K562 (cell line): ENCODE measurements at regions not wholly inside any gene's neighbourhood (a gene's known extent, or its start where the extent isn't known, plus 50 kb on each side); places are given as distances from the start of the nearest gene placed in this dataset.

ENCODE experiments used
- CEBPB ChIP-seq: fragments of 450-650 bp; IDR thresholded peaks from 2 replicates; pipeline ENCODE4 v1.6.1; 2016; ENCODE audit warnings: missing genetic modification characterization, missing compliant biosample characterization
- EZH2 ChIP-seq: IDR thresholded peaks from 2 replicates; pipeline ENCODE4 v1.6.1; 2012; ENCODE audit warnings: low read depth, mild to moderate bottlenecking, inconsistent platforms, low read length, borderline replicate concordance
- HNRNPH1 ChIP-seq: fragments of 200-400 bp; formaldehyde crosslinking; optimal IDR thresholded peaks from 2 replicates; pipeline ENCODE3; 2017; ENCODE audit warnings: low read depth, mild to moderate bottlenecking, low read length, moderate library complexity
- NBN ChIP-seq: fragments of 450-650 bp; IDR thresholded peaks from 2 replicates; pipeline ENCODE4 v1.6.1; 2016; ENCODE audit warnings: low read depth, mild to moderate bottlenecking
- NFE2 ChIP-seq: IDR thresholded peaks from 2 replicates; pipeline ENCODE4 v1.6.1; 2014; ENCODE audit warnings: antibody characterized with exemption, low read depth
- POLR2AphosphoS5 ChIP-seq: IDR thresholded peaks from 2 replicates; pipeline ENCODE4 v1.6.1; 2011; ENCODE audit warnings: mild to moderate bottlenecking, low read depth, low read length, moderate library complexity; ENCODE audit not compliant: control insufficient read depth, insufficient read depth
- ZNF143 ChIP-seq: sonication (generic); formaldehyde crosslinking; IDR thresholded peaks from 2 replicates; pipeline ENCODE4 v1.9.0; 2022; ENCODE audit warnings: mild to moderate bottlenecking, missing genetic modification reagents
- ZNF184 ChIP-seq: sonication (generic); formaldehyde crosslinking; IDR thresholded peaks from 2 replicates; pipeline ENCODE4 v1.5.0; 2020; ENCODE audit warnings: missing genetic modification reagents
- ZNF263 ChIP-seq: sonication (generic); formaldehyde crosslinking; IDR thresholded peaks from 2 replicates; pipeline ENCODE4 v1.8.0; 2022; ENCODE audit warnings: mild to moderate bottlenecking, missing genetic modification reagents, borderline replicate concordance
- ZNF584 ChIP-seq: fragments of 200-800 bp; sonication (Bioruptor generic); IDR thresholded peaks from 2 replicates; pipeline ENCODE4 v1.6.1; 2016; ENCODE audit warnings: low read depth, mild to moderate bottlenecking, missing genetic modification characterization, missing compliant biosample characterization
- ZNF699 ChIP-seq: fragments of 250-450 bp; sonication (Bioruptor Pico); IDR thresholded peaks from 2 replicates; pipeline ENCODE4 v1.8.0; 2021; ENCODE audit warnings: mild to moderate bottlenecking, moderate library complexity; ENCODE audit not compliant: insufficient replicate concordance
- TF ChIP-seq, protein P1 (sequence below), 3 experiments: IDR thresholded peaks in 2 of 3; conservative IDR thresholded peaks in 1 of 3; 2 replicates each; pipeline ENCODE4 v1.5.1; 2011 to 2012; ENCODE audit warnings: low read length in 3 of 3, mild to moderate bottlenecking in 3 of 3, control low read depth in 2 of 3, improper control_type of control experiment in 1 of 3, inconsistent platforms in 1 of 3, low read depth in 1 of 3, mixed read lengths in 1 of 3, moderate library complexity in 1 of 3; ENCODE audit not compliant: insufficient read depth in 2 of 3
- TF ChIP-seq, protein P2 (sequence below): fragments of 450-650 bp; IDR thresholded peaks from 2 replicates; pipeline ENCODE4 v1.6.1; 2016; ENCODE audit warnings: borderline replicate concordance
- TF ChIP-seq, protein P3 (sequence below), 2 experiments: fragments of 450-650 bp in 1 of 2; sonication (generic) in 1 of 2; formaldehyde crosslinking in 1 of 2; IDR thresholded peaks; 2 replicates each; pipeline versions ENCODE4 v1.7.1 to v1.9.0; 2016 to 2022; ENCODE audit warnings: inconsistent platforms in 1 of 2, mild to moderate bottlenecking in 1 of 2, missing genetic modification reagents in 1 of 2

DNA sequence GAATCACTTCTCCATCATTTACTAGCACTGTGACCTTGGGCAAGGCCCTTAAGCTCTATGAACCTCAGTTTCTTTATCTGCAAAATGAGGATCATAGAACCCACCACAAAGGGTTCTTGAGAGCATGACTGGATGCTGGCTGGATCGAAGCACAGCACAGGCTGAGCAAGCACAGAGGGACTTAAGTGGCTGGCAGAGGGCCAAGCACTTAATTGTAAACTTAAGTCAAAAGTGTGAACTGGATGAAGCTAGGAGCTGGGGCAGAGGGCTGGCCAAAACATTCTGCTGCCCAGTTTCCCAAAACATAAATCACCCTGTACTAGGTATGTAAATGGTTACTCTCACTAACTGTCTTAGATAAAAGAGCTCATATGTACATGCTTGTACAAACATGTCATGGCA lies 112.3 kb upstream of the WWC1 start:
- TF ChIP-seq ZNF263, result no peak
- no peak for TF ChIP-seq ZNF184 (CRISPR knock-in tag)
- TF ChIP-seq NFE2, result no peak
- TF ChIP-seq, protein P1, sequence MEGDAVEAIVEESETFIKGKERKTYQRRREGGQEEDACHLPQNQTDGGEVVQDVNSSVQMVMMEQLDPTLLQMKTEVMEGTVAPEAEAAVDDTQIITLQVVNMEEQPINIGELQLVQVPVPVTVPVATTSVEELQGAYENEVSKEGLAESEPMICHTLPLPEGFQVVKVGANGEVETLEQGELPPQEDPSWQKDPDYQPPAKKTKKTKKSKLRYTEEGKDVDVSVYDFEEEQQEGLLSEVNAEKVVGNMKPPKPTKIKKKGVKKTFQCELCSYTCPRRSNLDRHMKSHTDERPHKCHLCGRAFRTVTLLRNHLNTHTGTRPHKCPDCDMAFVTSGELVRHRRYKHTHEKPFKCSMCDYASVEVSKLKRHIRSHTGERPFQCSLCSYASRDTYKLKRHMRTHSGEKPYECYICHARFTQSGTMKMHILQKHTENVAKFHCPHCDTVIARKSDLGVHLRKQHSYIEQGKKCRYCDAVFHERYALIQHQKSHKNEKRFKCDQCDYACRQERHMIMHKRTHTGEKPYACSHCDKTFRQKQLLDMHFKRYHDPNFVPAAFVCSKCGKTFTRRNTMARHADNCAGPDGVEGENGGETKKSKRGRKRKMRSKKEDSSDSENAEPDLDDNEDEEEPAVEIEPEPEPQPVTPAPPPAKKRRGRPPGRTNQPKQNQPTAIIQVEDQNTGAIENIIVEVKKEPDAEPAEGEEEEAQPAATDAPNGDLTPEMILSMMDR (IDR thresholded peaks at IDR 0.05 in 2 of 3, conservative IDR thresholded peaks at IDR 0.05 in 1 of 3; ENCODE audit: insufficient read depth in 2 of 3, low read depth in 1 of 3, low read length in 3 of 3), result no peak
- TF ChIP-seq NBN, result no peak
- TF ChIP-seq, protein P2, sequence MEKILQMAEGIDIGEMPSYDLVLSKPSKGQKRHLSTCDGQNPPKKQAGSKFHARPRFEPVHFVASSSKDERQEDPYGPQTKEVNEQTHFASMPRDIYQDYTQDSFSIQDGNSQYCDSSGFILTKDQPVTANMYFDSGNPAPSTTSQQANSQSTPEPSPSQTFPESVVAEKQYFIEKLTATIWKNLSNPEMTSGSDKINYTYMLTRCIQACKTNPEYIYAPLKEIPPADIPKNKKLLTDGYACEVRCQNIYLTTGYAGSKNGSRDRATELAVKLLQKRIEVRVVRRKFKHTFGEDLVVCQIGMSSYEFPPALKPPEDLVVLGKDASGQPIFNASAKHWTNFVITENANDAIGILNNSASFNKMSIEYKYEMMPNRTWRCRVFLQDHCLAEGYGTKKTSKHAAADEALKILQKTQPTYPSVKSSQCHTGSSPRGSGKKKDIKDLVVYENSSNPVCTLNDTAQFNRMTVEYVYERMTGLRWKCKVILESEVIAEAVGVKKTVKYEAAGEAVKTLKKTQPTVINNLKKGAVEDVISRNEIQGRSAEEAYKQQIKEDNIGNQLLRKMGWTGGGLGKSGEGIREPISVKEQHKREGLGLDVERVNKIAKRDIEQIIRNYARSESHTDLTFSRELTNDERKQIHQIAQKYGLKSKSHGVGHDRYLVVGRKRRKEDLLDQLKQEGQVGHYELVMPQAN, result no peak
- no peak for TF ChIP-seq ZNF143 (CRISPR knock-in tag)
- TF ChIP-seq EZH2, result no peak
- TF ChIP-seq, protein P3, sequence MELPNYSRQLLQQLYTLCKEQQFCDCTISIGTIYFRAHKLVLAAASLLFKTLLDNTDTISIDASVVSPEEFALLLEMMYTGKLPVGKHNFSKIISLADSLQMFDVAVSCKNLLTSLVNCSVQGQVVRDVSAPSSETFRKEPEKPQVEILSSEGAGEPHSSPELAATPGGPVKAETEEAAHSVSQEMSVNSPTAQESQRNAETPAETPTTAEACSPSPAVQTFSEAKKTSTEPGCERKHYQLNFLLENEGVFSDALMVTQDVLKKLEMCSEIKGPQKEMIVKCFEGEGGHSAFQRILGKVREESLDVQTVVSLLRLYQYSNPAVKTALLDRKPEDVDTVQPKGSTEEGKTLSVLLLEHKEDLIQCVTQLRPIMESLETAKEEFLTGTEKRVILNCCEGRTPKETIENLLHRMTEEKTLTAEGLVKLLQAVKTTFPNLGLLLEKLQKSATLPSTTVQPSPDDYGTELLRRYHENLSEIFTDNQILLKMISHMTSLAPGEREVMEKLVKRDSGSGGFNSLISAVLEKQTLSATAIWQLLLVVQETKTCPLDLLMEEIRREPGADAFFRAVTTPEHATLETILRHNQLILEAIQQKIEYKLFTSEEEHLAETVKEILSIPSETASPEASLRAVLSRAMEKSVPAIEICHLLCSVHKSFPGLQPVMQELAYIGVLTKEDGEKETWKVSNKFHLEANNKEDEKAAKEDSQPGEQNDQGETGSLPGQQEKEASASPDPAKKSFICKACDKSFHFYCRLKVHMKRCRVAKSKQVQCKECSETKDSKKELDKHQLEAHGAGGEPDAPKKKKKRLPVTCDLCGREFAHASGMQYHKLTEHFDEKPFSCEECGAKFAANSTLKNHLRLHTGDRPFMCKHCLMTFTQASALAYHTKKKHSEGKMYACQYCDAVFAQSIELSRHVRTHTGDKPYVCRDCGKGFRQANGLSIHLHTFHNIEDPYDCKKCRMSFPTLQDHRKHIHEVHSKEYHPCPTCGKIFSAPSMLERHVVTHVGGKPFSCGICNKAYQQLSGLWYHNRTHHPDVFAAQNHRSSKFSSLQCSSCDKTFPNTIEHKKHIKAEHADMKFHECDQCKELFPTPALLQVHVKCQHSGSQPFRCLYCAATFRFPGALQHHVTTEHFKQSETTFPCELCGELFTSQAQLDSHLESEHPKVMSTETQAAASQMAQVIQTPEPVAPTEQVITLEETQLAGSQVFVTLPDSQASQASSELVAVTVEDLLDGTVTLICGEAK (IDR thresholded peaks at IDR 0.05), result no peak
- TF ChIP-seq, protein P3 (CRISPR knock-in tag; IDR thresholded peaks at IDR 0.05), result no peak
- no peak for TF ChIP-seq ZNF699 (CRISPR knock-in tag)
- TF ChIP-seq HNRNPH1, result no peak
- TF ChIP-seq ZNF584, result no peak
- no peak for TF ChIP-seq POLR2AphosphoS5
- TF ChIP-seq CEBPB, result no peak
